ENCODE measurements at regions not wholly inside any gene's neighbourhood (a gene's known extent, or its start where the extent isn't known, plus 50 kb on each side); places are given as distances from the start of the nearest gene placed in this dataset.

DNA sequence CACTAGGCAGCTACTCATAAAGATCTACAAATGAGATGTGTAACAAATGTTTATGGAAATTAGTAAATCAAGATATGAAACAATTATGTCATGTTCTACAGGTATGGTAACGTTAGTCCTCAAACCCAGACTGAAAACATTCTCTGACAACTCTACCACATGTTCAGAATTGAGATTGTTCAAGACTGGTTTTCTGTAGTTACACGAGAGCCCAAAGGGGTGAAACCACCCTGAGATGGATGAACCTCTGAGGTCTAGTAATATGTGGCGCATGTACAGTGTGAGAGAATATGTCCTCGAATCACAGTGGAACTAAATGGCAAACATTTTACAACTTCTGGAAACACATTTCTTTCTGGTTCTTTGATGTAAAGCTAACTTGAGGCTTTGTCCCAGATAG lies 614.3 kb downstream of the ZEB2 start:
- no peaks in the 10 kb centered on the region for H3K36me3 Mint-ChIP-seq
- H3K9me3 Mint-ChIP-seq, result no peaks in the 10 kb centered on the region

DNA sequence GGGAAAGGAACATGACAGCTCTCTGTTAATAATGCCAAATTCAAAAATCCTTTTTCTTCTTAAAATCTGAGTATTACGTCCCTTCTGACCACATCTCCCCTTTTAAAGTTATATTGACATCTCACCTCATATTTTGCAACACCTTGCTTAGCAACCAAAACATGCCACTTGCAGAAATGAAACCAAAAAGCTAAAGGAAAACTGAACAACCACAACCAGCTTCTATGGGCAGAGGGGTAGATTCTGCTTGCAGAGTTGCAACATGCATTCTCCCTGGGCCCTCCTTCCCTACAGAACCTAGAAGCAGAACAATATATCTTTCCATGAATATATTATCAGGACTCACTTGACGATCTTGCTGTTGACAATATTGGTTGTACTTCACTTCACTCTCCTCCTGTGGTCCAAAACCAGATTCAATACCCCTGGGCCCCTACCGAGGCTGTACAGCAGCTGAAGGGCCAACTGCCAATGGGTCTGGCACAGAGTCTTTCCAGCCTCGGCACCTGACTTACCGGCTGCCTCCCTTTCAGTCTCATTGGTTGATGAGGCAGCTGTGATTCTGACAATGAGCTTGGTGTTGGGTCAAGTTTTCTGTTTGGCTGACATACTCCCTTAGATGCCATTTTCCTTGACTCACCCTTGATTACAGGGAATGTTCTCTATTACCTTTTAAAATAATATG lies 616.6 kb downstream of the ZEB2 start:
- Mint-ChIP-seq H3K4me1 (peaks cover 6 to 9% of the 10 kb centered on the region in 2 donors), H3K27me3 (ENCODE audit: low read depth in 3 of 3) (peaks cover 0 to 2% (median 1%) of the 10 kb centered on the region in 3 donors), H3K36me3 (no peaks in the 10 kb centered on the region), H3K27ac (no peak overlapping the region), H3K4me3 (no peak overlapping the region), H3K9me3 (no peaks in the 10 kb centered on the region)
- peak in 2 of 3 donors; percentile 14 to 27 for DNase-seq

More for the DNA sequence above, 614.3 kb downstream of the ZEB2 start:
- H3K27ac Mint-ChIP-seq, result no peak overlapping the region
- H3K27me3 Mint-ChIP-seq (ENCODE audit: low read depth in 3 of 3), result peaks cover 0 to 2% (median under 1%) of the 10 kb centered on the region in 3 donors
- no peak overlapping the region for H3K4me3 Mint-ChIP-seq
- peaks cover 6 to 9% of the 10 kb centered on the region in 2 donors for H3K4me1 Mint-ChIP-seq
- DNase-seq, result no peak

GRCh38 chr2:143901185-143901842 lies 618.6 kb downstream of the ZEB2 start:
- Mint-ChIP-seq H3K4me1 (peaks cover 6 to 9% of the 10 kb centered on the region in 2 donors), H3K27ac (no peak overlapping the region), H3K27me3 (ENCODE audit: low read depth in 3 of 3) (peaks cover 1 to 3% (median 2%) of the 10 kb centered on the region in 3 donors), H3K36me3 (no peaks in the 10 kb centered on the region), H3K9me3 (no peaks in the 10 kb centered on the region), H3K4me3 (no peak overlapping the region)
- DNase-seq, result no peak

GRCh38 chr2:143899987-143900386 lies 619.9 kb downstream of the ZEB2 start:
- DNase-seq, result no peak
- no peak overlapping the region for H3K4me3 Mint-ChIP-seq
- peaks cover 1 to 3% (median 3%) of the 10 kb centered on the region in 3 donors for H3K27me3 Mint-ChIP-seq (ENCODE audit: low read depth in 3 of 3)
- H3K4me1 Mint-ChIP-seq, result peaks cover 6 to 9% of the 10 kb centered on the region in 2 donors
- peak overlapping the region in 1 of 6 donors; percentile 14 for H3K27ac Mint-ChIP-seq
- H3K9me3 Mint-ChIP-seq, result no peaks in the 10 kb centered on the region
- no peaks in the 10 kb centered on the region for H3K36me3 Mint-ChIP-seq

DNA sequence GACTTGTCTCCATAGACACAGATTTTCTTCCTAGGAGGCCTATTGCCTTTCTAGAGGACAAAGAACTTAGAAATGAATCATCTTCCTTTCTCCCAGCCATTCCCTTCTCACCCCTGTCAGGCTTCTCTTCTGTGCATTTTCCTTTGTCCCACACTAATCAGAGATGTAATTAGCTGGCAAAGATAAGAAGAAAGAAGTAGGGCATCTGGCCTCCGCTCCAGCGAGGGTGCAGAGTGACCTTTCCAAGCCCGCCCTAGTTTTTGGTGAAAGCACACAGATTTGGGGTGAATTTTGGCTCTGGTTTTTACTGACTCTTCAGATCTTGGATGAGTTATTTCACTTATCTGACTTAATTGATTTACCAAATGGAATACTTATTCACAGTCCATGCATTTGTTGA lies 626.5 kb downstream of the ZEB2 start:
- no peaks in the 10 kb centered on the region for H3K36me3 Mint-ChIP-seq
- peaks cover 2 to 7% (median 6%) of the 10 kb centered on the region in 3 donors for H3K27me3 Mint-ChIP-seq (ENCODE audit: low read depth in 3 of 3)

DNA sequence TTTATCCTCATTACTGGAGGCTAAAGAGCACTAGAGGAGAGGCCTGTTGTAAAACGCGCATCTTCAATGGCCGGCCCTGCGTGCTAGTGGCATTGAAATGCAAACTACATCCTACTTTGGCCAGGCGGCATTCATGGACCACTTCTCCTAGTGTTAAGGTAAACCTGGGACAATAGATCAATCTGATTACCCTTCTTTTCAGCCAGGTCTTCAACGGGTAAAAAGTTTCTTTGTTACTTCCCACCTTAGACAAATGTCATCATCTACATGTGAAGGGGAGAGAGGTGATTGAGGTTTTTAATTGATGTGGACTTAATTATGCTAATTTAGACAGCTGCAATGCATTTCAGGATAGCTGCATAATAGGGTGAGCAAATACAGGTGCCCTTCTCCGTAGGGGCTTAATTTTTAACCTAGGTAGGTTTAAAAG lies 628.0 kb downstream of the ZEB2 start:
- peaks cover 2 to 7% (median 6%) of the 10 kb centered on the region in 3 donors for H3K27me3 Mint-ChIP-seq (ENCODE audit: low read depth in 3 of 3)
- no peaks in the 10 kb centered on the region for H3K9me3 Mint-ChIP-seq
- no peak overlapping the region for H3K27ac Mint-ChIP-seq
- no peaks in the 10 kb centered on the region for H3K4me1 Mint-ChIP-seq
- DNase-seq, result no peak
- no peak overlapping the region for H3K4me3 Mint-ChIP-seq
- H3K36me3 Mint-ChIP-seq, result no peaks in the 10 kb centered on the region

More for the DNA sequence above, 626.5 kb downstream of the ZEB2 start:
- no peak for DNase-seq
- H3K9me3 Mint-ChIP-seq, result no peaks in the 10 kb centered on the region
- H3K4me1 Mint-ChIP-seq, result no peaks in the 10 kb centered on the region
- H3K4me3 Mint-ChIP-seq, result no peak overlapping the region
- H3K27ac Mint-ChIP-seq, result no peak overlapping the region

DNA sequence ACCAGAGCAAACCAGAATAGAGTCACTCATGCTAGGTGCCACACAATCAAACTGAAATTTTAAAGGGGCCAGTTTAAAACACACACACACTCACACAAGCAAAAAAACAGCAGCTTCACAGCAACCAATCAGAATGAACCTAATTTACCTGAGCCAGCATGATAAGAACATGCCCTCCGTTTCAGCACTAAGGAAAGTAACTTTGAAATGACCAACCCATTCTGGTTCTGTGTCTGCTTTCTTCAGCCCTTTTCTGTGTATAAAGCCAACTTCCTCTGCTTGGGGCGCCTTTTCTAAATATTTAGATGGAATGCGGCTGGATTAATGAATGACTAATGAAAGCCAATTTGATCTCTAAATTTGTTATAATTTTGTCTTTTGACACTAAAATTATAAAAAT lies 629.1 kb downstream of the ZEB2 start:
- no peak overlapping the region for H3K4me3 Mint-ChIP-seq
- H3K27me3 Mint-ChIP-seq (ENCODE audit: low read depth in 3 of 3), result peaks cover 2 to 4% (median 2%) of the 10 kb centered on the region in 3 donors
- no peaks in the 10 kb centered on the region for H3K4me1 Mint-ChIP-seq
- H3K9me3 Mint-ChIP-seq, result no peaks in the 10 kb centered on the region
- H3K36me3 Mint-ChIP-seq, result no peaks in the 10 kb centered on the region
- DNase-seq, result no peak
- H3K27ac Mint-ChIP-seq, result no peak overlapping the region

- no peaks in the 10 kb centered on the region for H3K36me3 Mint-ChIP-seq
- H3K9me3 Mint-ChIP-seq, result no peaks in the 10 kb centered on the region
- H3K27ac Mint-ChIP-seq, result no peak overlapping the region
- no peak overlapping the region for H3K4me3 Mint-ChIP-seq
- DNase-seq, result no peak
- no peaks in the 10 kb centered on the region for H3K4me1 Mint-ChIP-seq
- peaks cover 0 to 2% (median 1%) of the 10 kb centered on the region in 3 donors for H3K27me3 Mint-ChIP-seq (ENCODE audit: low read depth in 3 of 3)
Observed at GRCh38 chr2:143889216-143889615, 630.7 kb downstream of the ZEB2 start.

- Mint-ChIP-seq H3K36me3 (no peaks in the 10 kb centered on the region), H3K27ac (no peak overlapping the region), H3K4me1 (no peaks in the 10 kb centered on the region), H3K4me3 (no peak overlapping the region), H3K27me3 (ENCODE audit: low read depth in 3 of 3) (peaks cover 0 to 1% (median 0%) of the 10 kb centered on the region in 3 donors), H3K9me3 (no peaks in the 10 kb centered on the region)
- no peak for DNase-seq
Observed at GRCh38 chr2:143885461-143885860, 634.5 kb downstream of the ZEB2 start.

DNA sequence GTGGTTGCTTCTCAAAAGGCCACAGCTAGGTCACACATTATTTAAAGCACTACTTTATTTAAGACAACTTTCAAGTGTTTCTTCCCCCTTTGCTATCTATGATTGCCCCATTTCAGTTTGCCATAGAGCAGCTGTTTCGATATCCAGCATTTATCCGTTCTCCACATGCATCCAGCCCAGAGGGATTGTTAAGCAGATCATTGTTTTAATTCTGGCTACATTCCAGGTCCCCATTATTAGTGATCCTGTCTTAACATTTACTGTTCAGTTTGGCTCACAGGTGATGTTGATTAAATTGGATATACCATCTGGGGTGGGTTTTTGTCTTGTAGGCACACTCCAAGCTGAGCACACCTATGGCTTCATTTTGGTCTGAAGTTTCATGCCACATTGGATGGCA lies 638.7 kb downstream of the ZEB2 start:
- H3K36me3 Mint-ChIP-seq, result no peaks in the 10 kb centered on the region
- DNase-seq, result no peak
- H3K27ac Mint-ChIP-seq, result no peak overlapping the region
- no peaks in the 10 kb centered on the region for H3K9me3 Mint-ChIP-seq
- H3K4me3 Mint-ChIP-seq, result no peak overlapping the region
- H3K4me1 Mint-ChIP-seq, result no peaks in the 10 kb centered on the region
- peaks cover 0 to 6% (median 0%) of the 10 kb centered on the region in 3 donors for H3K27me3 Mint-ChIP-seq (ENCODE audit: low read depth in 3 of 3)

GRCh38 chr2:143877876-143878530 lies 641.9 kb downstream of the ZEB2 start:
- H3K27me3 Mint-ChIP-seq (ENCODE audit: low read depth in 3 of 3), result peaks cover 0 to 5% (median 0%) of the 10 kb centered on the region in 3 donors
- DNase-seq, result no peak
- H3K36me3 Mint-ChIP-seq, result no peaks in the 10 kb centered on the region
- H3K27ac Mint-ChIP-seq, result no peak overlapping the region
- H3K4me1 Mint-ChIP-seq, result no peaks in the 10 kb centered on the region
- H3K4me3 Mint-ChIP-seq, result no peak overlapping the region
- peaks cover 0 to 1% (median 0%) of the 10 kb centered on the region in 6 donors for H3K9me3 Mint-ChIP-seq

DNA sequence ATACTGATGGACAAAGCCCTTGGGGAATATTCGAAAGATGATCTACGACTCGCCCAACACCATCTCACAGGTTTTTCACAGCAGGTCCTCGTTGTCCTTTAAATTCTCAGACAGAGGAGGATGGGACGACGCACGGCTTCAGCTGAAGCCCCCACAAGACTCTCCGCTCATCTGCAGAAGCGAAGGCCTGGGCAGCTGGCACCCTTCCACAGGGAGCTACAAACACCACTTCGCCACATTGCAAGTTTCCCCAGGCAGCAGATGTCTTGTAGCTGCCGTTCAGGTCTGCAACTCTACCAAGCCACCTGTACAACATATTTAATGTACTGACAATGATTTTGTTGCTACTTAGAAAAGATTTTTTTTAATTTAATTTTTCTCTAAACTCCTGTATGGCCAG lies 642.9 kb downstream of the ZEB2 start:
- H3K27ac Mint-ChIP-seq, result no peak overlapping the region
- no peaks in the 10 kb centered on the region for H3K4me1 Mint-ChIP-seq
- H3K27me3 Mint-ChIP-seq (ENCODE audit: low read depth in 3 of 3), result peaks cover 0 to 5% (median 0%) of the 10 kb centered on the region in 3 donors
- no peak overlapping the region for H3K4me3 Mint-ChIP-seq
- no peaks in the 10 kb centered on the region for H3K36me3 Mint-ChIP-seq
- DNase-seq, result no peak
- H3K9me3 Mint-ChIP-seq, result peaks cover 0 to 1% (median 0%) of the 10 kb centered on the region in 6 donors

- peaks cover 0 to 5% (median 0%) of the 10 kb centered on the region in 3 donors for H3K27me3 Mint-ChIP-seq (ENCODE audit: low read depth in 3 of 3)
- no peak overlapping the region for H3K4me3 Mint-ChIP-seq
- no peak for DNase-seq
- no peak overlapping the region for H3K27ac Mint-ChIP-seq
- peaks cover 0 to 3% (median 2%) of the 10 kb centered on the region in 3 donors for H3K36me3 Mint-ChIP-seq
- H3K4me1 Mint-ChIP-seq, result no peaks in the 10 kb centered on the region
- peaks cover 0 to 7% (median 2%) of the 10 kb centered on the region in 6 donors for H3K9me3 Mint-ChIP-seq
Observed at GRCh38 chr2:143875295-143876233, 644.4 kb downstream of the ZEB2 start.
